ENCODE measurements at regions not wholly inside any gene's neighbourhood (a gene's known extent, or its start where the extent isn't known, plus 50 kb on each side); places are given as distances from the start of the nearest gene placed in this dataset.
"Not testable (repeated sequence)": the region's sequence is repeated elsewhere in the genome, so short reads cannot be mapped to it uniquely, and the experiment has no call there.

DNA sequence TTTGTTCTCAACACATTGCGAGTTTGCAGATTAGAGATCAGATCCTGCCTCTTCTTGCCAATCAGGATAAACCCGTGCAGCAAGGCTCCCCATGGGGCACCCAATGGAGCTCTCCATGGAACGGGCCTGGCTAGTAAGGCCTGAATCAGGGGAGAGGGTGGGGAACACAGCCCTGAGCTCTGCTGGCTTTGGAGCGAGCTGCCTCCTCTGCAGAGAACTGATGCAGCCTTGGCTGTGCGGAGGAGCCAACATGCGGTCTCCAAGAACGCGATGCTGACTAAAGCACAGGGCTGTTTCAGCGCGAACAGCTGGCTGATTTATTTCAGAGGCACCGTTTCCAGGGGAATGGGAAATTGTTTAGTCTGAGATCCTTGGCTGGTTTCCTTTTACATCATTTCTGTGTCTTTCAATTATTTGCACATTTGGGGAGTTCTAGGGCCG, 139.7 kb downstream of the TSEN15 start:
- ATAC-seq (peak; percentile 61 to 94 (median 90)), DNase-seq (peak; percentile 36 to 76 (median 61))
- intact Hi-C loops (cut with DNase I) = no loop called here
- Histone ChIP-seq H3K27me3 (no peaks in the 10 kb centered on the region), H3K36me3 (no peaks in the 10 kb centered on the region), H3K4me3 (no peak overlapping the region), H3K27ac (no peak overlapping the region), H3K4me1 (peaks cover 0 to 35% (median 6%) of the 10 kb centered on the region in 12 donors), H3K9me3 (peaks cover 0 to 23% (median 0%) of the 10 kb centered on the region in 12 donors)
- 58 to 77% (median 68%) methylated on average over 12 of the region's 12 CpGs for WGBS, 4 donors
- TF ChIP-seq, protein P1, sequence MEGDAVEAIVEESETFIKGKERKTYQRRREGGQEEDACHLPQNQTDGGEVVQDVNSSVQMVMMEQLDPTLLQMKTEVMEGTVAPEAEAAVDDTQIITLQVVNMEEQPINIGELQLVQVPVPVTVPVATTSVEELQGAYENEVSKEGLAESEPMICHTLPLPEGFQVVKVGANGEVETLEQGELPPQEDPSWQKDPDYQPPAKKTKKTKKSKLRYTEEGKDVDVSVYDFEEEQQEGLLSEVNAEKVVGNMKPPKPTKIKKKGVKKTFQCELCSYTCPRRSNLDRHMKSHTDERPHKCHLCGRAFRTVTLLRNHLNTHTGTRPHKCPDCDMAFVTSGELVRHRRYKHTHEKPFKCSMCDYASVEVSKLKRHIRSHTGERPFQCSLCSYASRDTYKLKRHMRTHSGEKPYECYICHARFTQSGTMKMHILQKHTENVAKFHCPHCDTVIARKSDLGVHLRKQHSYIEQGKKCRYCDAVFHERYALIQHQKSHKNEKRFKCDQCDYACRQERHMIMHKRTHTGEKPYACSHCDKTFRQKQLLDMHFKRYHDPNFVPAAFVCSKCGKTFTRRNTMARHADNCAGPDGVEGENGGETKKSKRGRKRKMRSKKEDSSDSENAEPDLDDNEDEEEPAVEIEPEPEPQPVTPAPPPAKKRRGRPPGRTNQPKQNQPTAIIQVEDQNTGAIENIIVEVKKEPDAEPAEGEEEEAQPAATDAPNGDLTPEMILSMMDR (IDR thresholded peaks at IDR 0.05) = no peak
- TF ChIP-seq POLR2A (IDR thresholded peaks at IDR 0.05) = no peak

DNA sequence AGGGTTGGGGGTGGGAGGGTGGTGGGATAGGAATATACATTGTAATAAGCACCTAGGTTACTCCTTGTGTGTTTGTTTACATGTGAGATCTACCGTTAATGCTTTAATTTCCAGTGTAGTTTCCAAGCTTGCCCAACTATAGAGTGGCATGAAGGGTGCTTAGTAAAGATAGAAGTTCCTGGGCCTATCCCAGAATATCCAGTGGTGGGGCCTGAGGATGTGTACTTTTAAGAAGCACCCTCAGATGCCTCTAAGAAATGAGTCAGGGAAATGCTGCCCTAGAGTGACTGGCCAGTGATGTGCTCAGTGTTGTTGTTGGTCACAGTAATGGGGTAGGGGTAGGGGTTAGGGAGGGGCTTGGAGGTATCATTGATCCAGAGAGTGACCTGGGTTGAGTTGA, 141.3 kb downstream of the TSEN15 start:
- DNase-seq (no peak), ATAC-seq (no peak)
- TF ChIP-seq, protein P1 (IDR thresholded peaks at IDR 0.05) = no peak
- no peak for TF ChIP-seq POLR2A (IDR thresholded peaks at IDR 0.05)
- Histone ChIP-seq H3K4me1 (peaks cover 0 to 35% (median 6%) of the 10 kb centered on the region in 12 donors), H3K9me3 (peaks cover 0 to 10% (median 0%) of the 10 kb centered on the region in 12 donors), H3K27me3 (no peaks in the 10 kb centered on the region), H3K36me3 (no peaks in the 10 kb centered on the region), H3K27ac (peak overlapping the region in 1 of 12 donors; percentile 67), H3K4me3 (no peak overlapping the region)
- intact Hi-C loops (cut with DNase I) = no loop called here
- WGBS, 4 donors = 75 to 89% (median 80%) methylated on average over 1 of the region's 1 CpG

GRCh38 chr1:184193451-184193850, 141.9 kb downstream of the TSEN15 start:
- peak overlapping the region in 2 of 12 donors; percentile 41 to 67 for H3K27ac ChIP-seq
- peak in 3 of 5 donors; percentile 49 to 79 (median 55) for DNase-seq
- H3K27me3 ChIP-seq = no peaks in the 10 kb centered on the region
- intact Hi-C loops (cut with DNase I) = no loop called here
- H3K4me1 ChIP-seq = peaks cover 0 to 35% (median 6%) of the 10 kb centered on the region in 12 donors
- no peak overlapping the region for H3K4me3 ChIP-seq
- peaks cover 0 to 4% (median 0%) of the 10 kb centered on the region in 12 donors for H3K9me3 ChIP-seq
- ATAC-seq = peak; percentile 55 to 83 (median 68)
- TF ChIP-seq POLR2A (IDR thresholded peaks at IDR 0.05) = no peak
- TF ChIP-seq, protein P1 (IDR thresholded peaks at IDR 0.05) = no peak
- 50 to 76% (median 59%) methylated on average over 1 of the region's 1 CpG for WGBS, 4 donors
- H3K36me3 ChIP-seq = no peaks in the 10 kb centered on the region

DNA sequence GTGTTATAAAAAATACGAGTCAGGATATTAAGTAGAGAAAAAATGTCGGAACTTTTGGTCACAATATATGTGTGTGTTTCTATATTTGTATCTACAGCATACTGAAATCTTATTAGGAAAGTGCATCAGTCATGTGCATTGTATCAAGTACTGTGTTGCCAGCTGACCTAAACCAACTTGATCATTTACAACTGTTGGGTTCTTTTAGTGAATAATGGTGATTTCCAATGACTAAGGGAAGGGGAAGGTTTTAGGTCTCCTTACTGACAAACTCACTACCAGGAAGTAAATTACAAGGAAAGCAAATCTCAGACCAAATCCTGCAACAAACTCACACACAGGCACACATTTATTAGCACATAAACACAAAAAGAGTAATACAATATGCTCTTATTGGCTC, 142.7 kb downstream of the TSEN15 start:
- intact Hi-C loops (cut with DNase I) = no loop called here
- Histone ChIP-seq H3K4me3 (no peak overlapping the region), H3K27ac (no peak overlapping the region), H3K9me3 (no peaks in the 10 kb centered on the region), H3K4me1 (peaks cover 0 to 33% (median 6%) of the 10 kb centered on the region in 12 donors), H3K27me3 (no peaks in the 10 kb centered on the region), H3K36me3 (no peaks in the 10 kb centered on the region)
- DNase-seq (no peak), ATAC-seq (no peak)
- TF ChIP-seq, protein P1 (IDR thresholded peaks at IDR 0.05) = no peak
- TF ChIP-seq POLR2A (IDR thresholded peaks at IDR 0.05) = no peak
- 64 to 85% (median 80%) methylated on average over 2 of the region's 2 CpGs for WGBS, 4 donors

DNA sequence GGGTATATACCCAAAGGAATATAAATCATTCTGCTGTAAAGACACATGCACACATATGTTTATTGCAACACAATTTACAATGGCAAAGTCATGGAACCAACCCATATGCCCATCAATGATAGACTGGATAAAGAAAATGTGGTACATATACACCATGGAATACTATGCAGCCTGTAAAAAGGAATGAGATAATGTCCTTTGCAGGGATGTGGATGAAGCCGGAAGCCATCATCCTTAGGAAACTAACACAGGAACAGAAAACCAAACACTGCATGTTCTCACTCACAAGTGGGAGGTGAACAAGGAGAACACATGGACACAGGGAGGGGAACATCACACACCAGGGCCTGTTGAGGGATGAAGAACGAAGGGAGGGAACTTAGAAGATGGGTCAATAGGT, 144.2 kb downstream of the TSEN15 start:
- H3K36me3 ChIP-seq; intact Hi-C loops (cut with DNase I); ATAC-seq; DNase-seq; H3K27me3 ChIP-seq; H3K9me3 ChIP-seq; H3K27ac ChIP-seq; H3K4me3 ChIP-seq: not testable (repeated sequence)
- peaks cover 0 to 21% (median 4%) of the 10 kb centered on the region in 12 donors for H3K4me1 ChIP-seq
- 93 to 96% (median 96%) methylated on average over 2 of the region's 2 CpGs for WGBS, 4 donors

All from heart left ventricle (tissue), 16 donors.